NB4 (cell line): ENCODE measurements at regions not wholly inside any gene's neighbourhood (a gene's known extent, or its start where the extent isn't known, plus 50 kb on each side); places are given as distances from the start of the nearest gene placed in this dataset.
"Not testable (repeated sequence)": the region's sequence is repeated elsewhere in the genome, so short reads cannot be mapped to it uniquely, and the experiment has no call there.

Experiments
- DNase-seq: peaks from one replicate; pipeline ENCODE4 v3.0.0; 2010; ENCODE audit warnings: low read depth
- H3K4me3 ChIP-seq: one replicate; pipeline ENCODE4 v1.5.1; 2011; ENCODE audit warnings: mild to moderate bottlenecking, low read depth, low read length, moderate library complexity
- MYC ChIP-seq: IDR thresholded peaks from 2 replicates; pipeline ENCODE4 v1.6.1; 2011; ENCODE audit warnings: low read depth, low read length
- POLR2A ChIP-seq: IDR thresholded peaks from 2 replicates; pipeline ENCODE4 v1.6.1; 2011; ENCODE audit warnings: mild to moderate bottlenecking; ENCODE audit not compliant: insufficient read length; ENCODE audit errors: extremely low read depth
- TF ChIP-seq, protein P1 (sequence below): IDR thresholded peaks from 2 replicates; pipeline ENCODE4 v1.6.1; 2011; ENCODE audit warnings: low read depth, low read length
- TF ChIP-seq, protein P2 (sequence below): IDR thresholded peaks from one replicate; pipeline ENCODE4 v1.5.1; 2012; ENCODE audit warnings: low read depth, low read length

DNA sequence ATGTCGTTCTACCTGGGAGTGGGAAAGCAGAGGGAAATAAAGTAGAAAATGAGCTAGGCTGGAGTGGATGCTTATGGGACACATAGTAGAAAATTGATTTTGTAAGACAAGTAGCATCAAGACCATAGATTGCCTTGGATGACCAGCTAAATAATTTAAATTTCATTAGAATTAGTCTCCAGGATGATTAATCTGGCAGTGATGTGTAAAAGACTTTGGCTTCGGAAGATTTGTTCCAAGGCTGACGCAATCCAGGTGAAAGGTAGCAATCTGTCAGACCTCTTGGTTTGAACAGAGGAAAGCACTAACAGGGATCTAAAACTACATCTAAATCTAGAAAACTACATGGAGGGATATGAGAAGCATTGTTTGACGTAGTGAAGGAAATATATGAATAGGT is 236.5 kb downstream of the ARL4A start:
- DNase-seq: no peak
- no peak for TF ChIP-seq POLR2A
- TF ChIP-seq, protein P1, sequence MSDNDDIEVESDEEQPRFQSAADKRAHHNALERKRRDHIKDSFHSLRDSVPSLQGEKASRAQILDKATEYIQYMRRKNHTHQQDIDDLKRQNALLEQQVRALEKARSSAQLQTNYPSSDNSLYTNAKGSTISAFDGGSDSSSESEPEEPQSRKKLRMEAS: no peak
- TF ChIP-seq MYC: no peak
- TF ChIP-seq, protein P2, sequence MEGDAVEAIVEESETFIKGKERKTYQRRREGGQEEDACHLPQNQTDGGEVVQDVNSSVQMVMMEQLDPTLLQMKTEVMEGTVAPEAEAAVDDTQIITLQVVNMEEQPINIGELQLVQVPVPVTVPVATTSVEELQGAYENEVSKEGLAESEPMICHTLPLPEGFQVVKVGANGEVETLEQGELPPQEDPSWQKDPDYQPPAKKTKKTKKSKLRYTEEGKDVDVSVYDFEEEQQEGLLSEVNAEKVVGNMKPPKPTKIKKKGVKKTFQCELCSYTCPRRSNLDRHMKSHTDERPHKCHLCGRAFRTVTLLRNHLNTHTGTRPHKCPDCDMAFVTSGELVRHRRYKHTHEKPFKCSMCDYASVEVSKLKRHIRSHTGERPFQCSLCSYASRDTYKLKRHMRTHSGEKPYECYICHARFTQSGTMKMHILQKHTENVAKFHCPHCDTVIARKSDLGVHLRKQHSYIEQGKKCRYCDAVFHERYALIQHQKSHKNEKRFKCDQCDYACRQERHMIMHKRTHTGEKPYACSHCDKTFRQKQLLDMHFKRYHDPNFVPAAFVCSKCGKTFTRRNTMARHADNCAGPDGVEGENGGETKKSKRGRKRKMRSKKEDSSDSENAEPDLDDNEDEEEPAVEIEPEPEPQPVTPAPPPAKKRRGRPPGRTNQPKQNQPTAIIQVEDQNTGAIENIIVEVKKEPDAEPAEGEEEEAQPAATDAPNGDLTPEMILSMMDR: no peak
- H3K4me3 ChIP-seq: no peak overlapping the region

- no peak overlapping the region for H3K4me3 ChIP-seq
- TF ChIP-seq POLR2A (no peak), MYC (no peak)
- TF ChIP-seq, protein P2: no peak
- TF ChIP-seq, protein P1: no peak
- no peak for DNase-seq
These were observed 238.8 kb downstream of the ARL4A start for GRCh38 chr7:12926206-12926605.

- no peak for TF ChIP-seq POLR2A
- TF ChIP-seq, protein P2: no peak
- no peak for TF ChIP-seq MYC
- TF ChIP-seq, protein P1: no peak
- DNase-seq: no peak
- no peak overlapping the region for H3K4me3 ChIP-seq
These were observed 240.4 kb downstream of the ARL4A start for GRCh38 chr7:12927635-12928434.

GRCh38 chr7:12929476-12930140 is 242.2 kb downstream of the ARL4A start:
- no peak overlapping the region for H3K4me3 ChIP-seq
- TF ChIP-seq, protein P2: no peak
- TF ChIP-seq, protein P1: no peak
- TF ChIP-seq MYC (no peak), POLR2A (no peak)
- no peak for DNase-seq

- TF ChIP-seq POLR2A: no peak
- no peak for TF ChIP-seq MYC
- TF ChIP-seq, protein P1: no peak
- TF ChIP-seq, protein P2: no peak
- no peak overlapping the region for H3K4me3 ChIP-seq
- no peak for DNase-seq
These were observed 243.1 kb downstream of the ARL4A start for GRCh38 chr7:12930534-12930933.

DNA sequence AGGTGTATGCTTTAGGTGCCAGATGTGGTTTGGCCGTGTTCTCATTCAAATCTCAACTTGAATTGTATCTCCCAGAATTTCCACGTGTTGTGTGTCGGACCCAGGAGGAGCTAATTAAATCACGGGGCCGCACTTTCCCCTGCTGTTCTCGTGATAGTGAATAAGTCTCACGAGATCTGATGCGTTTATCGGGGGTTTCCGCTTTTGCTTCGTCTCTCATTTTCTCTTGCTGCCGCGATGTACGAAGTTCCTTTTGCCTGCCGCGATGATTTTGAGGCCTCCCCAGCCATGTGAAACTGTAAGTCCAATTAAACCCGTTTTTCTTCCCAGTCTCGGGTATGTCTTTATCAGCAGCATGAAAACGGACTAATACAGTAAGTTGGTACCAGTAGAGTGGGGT is 244.0 kb downstream of the ARL4A start:
- DNase-seq, H3K4me3 ChIP-seq: not testable (repeated sequence)
